ENCODE measurements at regions not wholly inside any gene's neighbourhood (a gene's known extent, or its start where the extent isn't known, plus 50 kb on each side); places are given as distances from the start of the nearest gene placed in this dataset.

GRCh38 chr22:35174401-35175038, 82.8 kb upstream of the HMGXB4 start:
- H3K4me2 ChIP-seq (ENCODE audit: extremely low read depth, insufficient read depth, low read length): no peak overlapping the region
- no peak overlapping the region for H3K4me3 ChIP-seq (replicated peaks in 1 of 4; ENCODE audit: control extremely low read depth in 1 of 4, insufficient read depth in 1 of 4, low read depth in 3 of 4, low read length in 4 of 4)
- H3K9ac ChIP-seq (ENCODE audit: insufficient read depth, low read length): no peak overlapping the region
- DNase-seq (ENCODE audit: low read depth in 2 of 2): no peak
- no peak overlapping the region for H2AFZ ChIP-seq (ENCODE audit: low read length)
- TF ChIP-seq CTCF (conservative IDR thresholded peaks at IDR 0.05 in 1 of 2, IDR thresholded peaks at IDR 0.05 in 1 of 2; ENCODE audit: low read depth in 1 of 2, low read length in 2 of 2): no peak
- no peak for TF ChIP-seq EZH2 (IDR thresholded peaks at IDR 0.05; ENCODE audit: low read length, missing control alignments)
- H3K27me3 ChIP-seq (ENCODE audit: control insufficient read depth, insufficient read depth, low read length): no peaks in the 10 kb centered on the region
- H3K79me2 ChIP-seq (ENCODE audit: control insufficient read depth, insufficient read depth, low read length): no peaks in the 10 kb centered on the region
- H3K36me3 ChIP-seq (ENCODE audit: control insufficient read depth, insufficient read depth, low read length): no peaks in the 10 kb centered on the region
- H3K4me1 ChIP-seq (ENCODE audit: control insufficient read depth, extremely low read depth, insufficient read depth, low read length): no peaks in the 10 kb centered on the region
- no peaks in the 10 kb centered on the region for H3K9me3 ChIP-seq (ENCODE audit: control insufficient read depth, insufficient read depth, low read depth, low read length)
- no peaks in the 10 kb centered on the region for H4K20me1 ChIP-seq (ENCODE audit: control insufficient read depth, extremely low read depth, insufficient read depth, low read length)
- H3K27ac ChIP-seq (ENCODE audit: insufficient read depth, low read length): no peak overlapping the region

- Histone ChIP-seq H2AFZ (ENCODE audit: low read length) (no peak overlapping the region), H3K27ac (ENCODE audit: insufficient read depth, low read length) (no peak overlapping the region), H3K4me3 (replicated peaks in 1 of 4; ENCODE audit: control extremely low read depth in 1 of 4, insufficient read depth in 1 of 4, low read depth in 3 of 4, low read length in 4 of 4) (no peak overlapping the region), H3K36me3 (ENCODE audit: control insufficient read depth, insufficient read depth, low read length) (no peaks in the 10 kb centered on the region), H3K9ac (ENCODE audit: insufficient read depth, low read length) (no peak overlapping the region), H3K4me2 (ENCODE audit: extremely low read depth, insufficient read depth, low read length) (no peak overlapping the region), H3K9me3 (ENCODE audit: control insufficient read depth, insufficient read depth, low read depth, low read length) (no peaks in the 10 kb centered on the region), H3K79me2 (ENCODE audit: control insufficient read depth, insufficient read depth, low read length) (no peaks in the 10 kb centered on the region), H3K4me1 (ENCODE audit: control insufficient read depth, extremely low read depth, insufficient read depth, low read length) (no peaks in the 10 kb centered on the region), H3K27me3 (ENCODE audit: control insufficient read depth, insufficient read depth, low read length) (no peaks in the 10 kb centered on the region), H4K20me1 (ENCODE audit: control insufficient read depth, extremely low read depth, insufficient read depth, low read length) (no peaks in the 10 kb centered on the region)
- TF ChIP-seq CTCF (conservative IDR thresholded peaks at IDR 0.05 in 1 of 2, IDR thresholded peaks at IDR 0.05 in 1 of 2; ENCODE audit: low read depth in 1 of 2, low read length in 2 of 2): no peak
- TF ChIP-seq EZH2 (IDR thresholded peaks at IDR 0.05; ENCODE audit: low read length, missing control alignments): no peak
- no peak for DNase-seq (ENCODE audit: low read depth in 2 of 2)
Measured at GRCh38 chr22:35175392-35175791, 81.9 kb upstream of the HMGXB4 start.

GRCh38 chr22:35177811-35178210, 79.5 kb upstream of the HMGXB4 start:
- Histone ChIP-seq H3K27me3 (ENCODE audit: control insufficient read depth, insufficient read depth, low read length) (no peaks in the 10 kb centered on the region), H3K4me1 (ENCODE audit: control insufficient read depth, extremely low read depth, insufficient read depth, low read length) (no peaks in the 10 kb centered on the region), H3K36me3 (ENCODE audit: control insufficient read depth, insufficient read depth, low read length) (no peaks in the 10 kb centered on the region), H4K20me1 (ENCODE audit: control insufficient read depth, extremely low read depth, insufficient read depth, low read length) (no peaks in the 10 kb centered on the region), H3K9ac (ENCODE audit: insufficient read depth, low read length) (no peak overlapping the region), H3K79me2 (ENCODE audit: control insufficient read depth, insufficient read depth, low read length) (no peaks in the 10 kb centered on the region), H3K9me3 (ENCODE audit: control insufficient read depth, insufficient read depth, low read depth, low read length) (no peaks in the 10 kb centered on the region), H2AFZ (ENCODE audit: low read length) (no peak overlapping the region), H3K4me2 (ENCODE audit: extremely low read depth, insufficient read depth, low read length) (no peak overlapping the region), H3K27ac (ENCODE audit: insufficient read depth, low read length) (no peak overlapping the region), H3K4me3 (replicated peaks in 1 of 4; ENCODE audit: control extremely low read depth in 1 of 4, insufficient read depth in 1 of 4, low read depth in 3 of 4, low read length in 4 of 4) (no peak overlapping the region)
- no peak for DNase-seq (ENCODE audit: low read depth in 2 of 2)
- no peak for TF ChIP-seq CTCF (conservative IDR thresholded peaks at IDR 0.05 in 1 of 2, IDR thresholded peaks at IDR 0.05 in 1 of 2; ENCODE audit: low read depth in 1 of 2, low read length in 2 of 2)
- no peak for TF ChIP-seq EZH2 (IDR thresholded peaks at IDR 0.05; ENCODE audit: low read length, missing control alignments)

Data from fibroblast of lung (primary cell).